ENCODE measurements at regions not wholly inside any gene's neighbourhood (a gene's known extent, or its start where the extent isn't known, plus 50 kb on each side); places are given as distances from the start of the nearest gene placed in this dataset.

GRCh38 chr13:111437417-111437816 lies 117.0 kb downstream of the TEX29 start:
- TF ChIP-seq EZH2phosphoT487 (IDR thresholded peaks at IDR 0.05) (no peak), CTCF (IDR thresholded peaks at IDR 0.05) (no peak), EZH2 (IDR thresholded peaks at IDR 0.05) (no peak)
